CD4-positive, alpha-beta T cell treated with Interleukin-10 for 1 hour (primary cell): ENCODE measurements at regions not wholly inside any gene's neighbourhood (a gene's known extent, or its start where the extent isn't known, plus 50 kb on each side); places are given as distances from the start of the nearest gene placed in this dataset.

Source experiments
- DNase-seq: peaks from one replicate; pipeline ENCODE4 v3.0.0-alpha.2; 2020

DNA sequence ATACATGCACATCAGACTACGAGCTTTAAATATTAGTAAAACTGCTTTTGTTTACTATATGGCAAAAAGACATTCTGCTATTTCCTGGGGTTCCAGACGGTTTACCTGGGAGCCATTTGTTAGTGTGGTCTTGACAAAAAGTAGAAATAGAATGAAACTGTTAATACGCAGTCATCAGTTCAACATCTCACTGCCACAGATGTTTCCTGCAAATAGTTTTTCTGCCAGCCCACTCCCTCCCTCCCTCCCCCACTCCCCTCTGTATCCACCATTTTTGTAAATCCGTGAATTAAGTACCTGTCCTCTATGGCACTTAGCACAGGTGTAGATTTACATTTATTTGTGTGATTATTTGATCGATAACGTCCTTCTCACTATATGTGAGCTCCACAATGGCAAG is 74.6 kb upstream of the TPK1 start:
- DNase-seq = no peak

DNA sequence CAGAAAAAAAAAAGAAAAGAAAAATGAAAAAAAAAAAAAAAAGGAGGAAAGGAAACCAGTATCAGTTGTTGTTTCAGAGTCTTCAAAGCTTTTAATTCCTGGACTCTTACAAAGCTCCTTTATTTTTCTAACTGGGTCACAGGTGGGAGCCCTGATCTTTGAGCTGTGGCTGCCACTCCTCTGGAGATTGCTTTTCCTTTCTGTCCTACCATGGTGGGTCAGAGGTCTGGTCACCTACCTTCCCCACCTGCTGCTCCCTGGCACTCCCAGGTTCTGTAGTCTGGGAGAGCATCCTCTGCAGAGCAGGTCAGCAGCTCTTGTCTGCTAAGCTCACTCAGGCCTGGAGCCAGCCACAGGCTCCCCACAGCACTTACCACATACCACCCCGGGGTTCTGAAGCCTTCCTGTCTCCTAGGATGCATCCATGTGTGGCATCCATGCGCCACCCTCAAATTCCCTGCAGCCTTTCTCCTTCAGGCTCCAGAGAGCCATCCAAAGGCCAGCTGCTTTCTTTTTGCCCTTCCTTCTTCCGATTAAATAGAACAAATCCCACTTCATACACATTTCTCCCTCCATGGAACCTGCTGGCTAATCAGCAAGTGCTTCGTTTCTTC is 73.2 kb upstream of the TPK1 start:
- DNase-seq = no peak

DNA sequence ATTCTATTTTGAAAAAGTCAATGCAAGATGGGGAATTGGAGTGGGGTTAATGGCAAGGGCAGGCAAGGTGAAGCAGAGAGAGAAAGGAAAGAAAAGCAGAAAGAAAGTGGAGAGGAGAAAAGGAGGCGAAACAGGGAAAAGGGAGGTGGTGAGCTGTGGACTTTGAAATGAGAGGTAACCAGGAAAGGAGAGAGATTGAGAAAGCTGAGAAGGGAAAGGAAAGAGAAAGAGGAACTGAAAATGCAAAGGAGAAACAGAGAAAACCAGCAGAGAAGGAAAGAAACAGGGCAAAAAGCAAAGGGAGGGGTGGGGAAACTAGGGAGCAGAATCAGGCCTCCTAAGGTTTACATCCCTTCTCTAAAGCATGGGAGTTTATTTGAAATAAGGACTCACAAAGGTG is 72.5 kb upstream of the TPK1 start:
- no peak for DNase-seq

DNA sequence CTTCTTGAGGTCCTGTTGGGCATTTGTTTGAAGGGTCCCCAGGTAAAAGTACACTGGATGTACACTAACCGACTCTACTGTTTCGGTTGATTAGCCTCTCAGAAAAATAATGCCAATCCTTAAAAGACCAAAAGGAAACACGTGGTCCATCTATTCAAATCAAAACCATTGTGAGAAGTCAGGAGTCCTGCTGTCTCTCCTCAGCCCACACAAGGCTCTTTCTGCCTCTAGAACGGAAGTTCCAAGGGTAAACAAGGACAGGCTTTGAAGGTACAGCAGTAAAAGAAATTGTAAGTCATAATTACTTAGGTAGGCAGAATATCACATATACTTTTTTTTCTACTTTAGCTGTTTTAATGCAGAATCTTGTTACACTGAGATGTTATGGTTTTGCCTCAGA is 71.7 kb upstream of the TPK1 start:
- DNase-seq = no peak

DNA sequence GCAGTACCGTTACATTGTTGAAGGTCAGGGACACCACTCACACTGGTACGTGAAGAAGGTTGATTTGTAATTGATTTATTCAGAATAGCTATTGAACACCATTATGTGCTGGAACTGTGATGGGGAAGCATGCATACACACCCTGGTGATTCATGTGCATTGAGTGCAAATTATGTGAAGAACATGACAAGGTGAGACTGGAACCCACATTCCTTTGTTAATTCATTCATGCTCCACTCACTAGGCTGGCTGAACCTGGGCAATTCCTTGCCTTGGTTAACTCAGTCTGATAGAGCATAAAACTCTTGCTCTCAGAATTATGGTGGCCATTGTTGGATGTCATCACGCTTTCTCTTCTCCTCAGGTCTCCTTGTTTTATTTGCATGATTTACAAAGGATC is 67.3 kb upstream of the TPK1 start:
- DNase-seq = no peak

DNA sequence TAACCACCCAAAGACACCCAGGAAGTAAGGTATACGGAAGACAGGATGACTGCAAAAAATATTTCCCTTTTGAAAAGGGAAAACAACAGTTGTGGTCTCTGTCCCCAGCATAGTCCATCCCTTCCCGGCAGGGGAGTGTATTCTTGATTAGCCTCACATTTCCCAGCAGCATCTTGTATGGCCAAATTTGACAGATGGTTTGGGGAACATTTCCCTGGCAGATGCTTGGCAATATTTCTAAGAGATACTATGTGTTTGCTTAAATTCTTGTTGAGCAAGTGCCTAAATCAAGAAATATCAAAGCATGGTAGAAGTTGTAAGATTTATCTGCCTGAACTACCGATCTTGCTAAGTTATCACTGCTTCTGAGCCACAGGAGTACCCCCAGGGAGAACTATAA is 56.9 kb upstream of the TPK1 start:
- no peak for DNase-seq
